Ectodermal cell (in vitro differentiated cells): ENCODE measurements at regions not wholly inside any gene's neighbourhood (a gene's known extent, or its start where the extent isn't known, plus 50 kb on each side); places are given as distances from the start of the nearest gene placed in this dataset.

ENCODE experiments used
- H3K27ac ChIP-seq: 2 replicates; pipeline ENCODE4 v1.7.0; 2013; ENCODE audit warnings: mild to moderate bottlenecking, low read depth, low read length; ENCODE audit not compliant: insufficient read depth, poor library complexity, severe bottlenecking
- H3K27me3 ChIP-seq: 2 replicates; pipeline ENCODE4 v1.7.0; 2013; ENCODE audit warnings: mild to moderate bottlenecking, low read length; ENCODE audit not compliant: insufficient read depth, control insufficient read depth, poor library complexity, severe bottlenecking
- H3K36me3 ChIP-seq: one replicate; pipeline ENCODE4 v1.7.0; 2013; ENCODE audit warnings: low read length; ENCODE audit not compliant: control insufficient read depth, insufficient read depth
- H3K4me1 ChIP-seq: one replicate; pipeline ENCODE4 v1.7.0; 2013; ENCODE audit warnings: low read length; ENCODE audit not compliant: control insufficient read depth, insufficient read depth
- H3K4me3 ChIP-seq: 2 replicates; pipeline ENCODE4 v1.7.0; 2013; ENCODE audit warnings: low read depth, low read length, control low read depth; ENCODE audit not compliant: insufficient read depth
- H3K9me3 ChIP-seq: 2 replicates; pipeline ENCODE4 v1.7.0; 2013; ENCODE audit warnings: mild to moderate bottlenecking, low read length, moderate library complexity; ENCODE audit not compliant: control insufficient read depth
- WGBS, 2 experiments: methylation state at CpG; one replicate each; pipeline ENCODE4 v1.1.7; 2013; ENCODE audit warnings: missing lambda C conversion rate in 2 of 2; 5-methylcytosine and 5-hydroxymethylcytosine counted together

DNA sequence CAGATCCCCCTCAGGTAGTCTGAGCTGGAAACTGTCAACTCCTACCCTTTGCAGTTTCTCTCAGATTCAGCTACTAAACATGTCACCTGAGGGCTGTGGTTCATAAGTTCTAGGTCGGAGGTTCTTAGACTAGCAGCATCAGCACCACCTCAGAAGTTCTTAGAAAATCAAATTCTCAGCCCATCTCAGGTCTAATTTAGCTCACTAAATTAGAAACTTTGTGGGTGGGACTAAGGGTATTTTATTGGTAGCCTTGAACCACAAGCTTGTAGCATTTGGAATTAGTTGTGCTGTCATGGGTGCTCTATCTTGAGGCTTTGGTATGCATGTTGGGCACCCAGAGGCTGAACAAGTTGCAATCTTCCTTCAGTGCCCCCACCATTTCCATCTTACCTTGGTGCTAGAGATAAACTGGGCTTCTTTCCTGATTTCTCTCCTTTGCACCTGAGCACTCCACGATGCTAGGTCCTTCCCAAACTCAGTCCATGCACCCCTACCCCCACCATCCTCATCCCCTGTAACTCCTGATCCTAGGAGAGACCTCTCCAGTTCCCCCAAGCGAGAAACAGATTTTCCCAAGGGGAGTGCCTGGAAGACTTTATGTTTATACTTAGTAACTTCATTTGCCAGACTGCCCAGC, 54.2 kb downstream of the S1PR1 start:
- Histone ChIP-seq H3K27ac (no peak overlapping the region), H3K4me3 (no peak overlapping the region), H3K9me3 (no peaks in the 10 kb centered on the region), H3K4me1 (no peaks in the 10 kb centered on the region), H3K36me3 (no peaks in the 10 kb centered on the region), H3K27me3 (no peaks in the 10 kb centered on the region)
- 85 to 90% methylated on average over 3 of the region's 3 CpGs for WGBS, 2 experiments

DNA sequence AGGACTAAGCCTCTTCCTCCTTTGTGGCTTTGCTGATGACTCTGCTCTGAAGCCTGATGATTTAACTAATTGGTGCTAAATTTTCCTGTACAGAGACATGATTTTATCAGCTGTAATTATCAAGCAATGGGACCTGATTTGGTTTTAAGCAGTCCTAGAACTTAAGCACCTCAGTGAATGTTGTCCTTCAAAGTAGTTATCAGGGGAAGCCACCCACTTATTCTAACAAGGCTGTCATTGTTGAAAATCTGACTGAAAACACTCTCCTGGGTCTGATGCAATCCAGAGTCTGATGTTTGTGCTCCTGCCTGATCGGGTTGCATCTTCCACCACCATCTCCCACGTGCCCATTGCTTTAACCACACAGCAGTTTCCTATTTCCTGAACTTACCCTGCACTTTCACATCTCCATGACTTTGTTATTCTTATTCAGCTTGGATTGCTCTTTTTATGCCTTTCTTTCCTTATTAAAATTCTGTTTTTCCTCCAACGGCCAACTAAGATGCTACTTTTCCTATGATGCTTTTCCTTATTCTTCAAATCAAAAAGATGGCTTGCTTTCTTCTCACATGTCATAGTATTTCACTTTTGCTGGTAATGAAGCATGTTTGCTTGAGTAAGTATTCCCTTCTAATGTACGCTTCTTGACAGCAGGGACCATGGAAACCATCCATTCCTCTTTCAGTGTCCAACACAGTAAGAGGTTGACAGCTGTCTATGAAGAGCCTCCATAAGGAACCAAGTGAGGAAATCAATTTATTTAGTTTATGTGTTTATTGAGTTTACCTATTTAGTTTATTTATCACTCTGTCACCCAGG, 55.0 kb downstream of the S1PR1 start:
- H3K4me1 ChIP-seq, result no peaks in the 10 kb centered on the region
- no peaks in the 10 kb centered on the region for H3K9me3 ChIP-seq
- WGBS, 2 experiments, result 77 to 80% methylated on average over 4 of the region's 4 CpGs
- no peak overlapping the region for H3K27ac ChIP-seq
- no peaks in the 10 kb centered on the region for H3K27me3 ChIP-seq
- no peaks in the 10 kb centered on the region for H3K36me3 ChIP-seq
- H3K4me3 ChIP-seq, result no peak overlapping the region

DNA sequence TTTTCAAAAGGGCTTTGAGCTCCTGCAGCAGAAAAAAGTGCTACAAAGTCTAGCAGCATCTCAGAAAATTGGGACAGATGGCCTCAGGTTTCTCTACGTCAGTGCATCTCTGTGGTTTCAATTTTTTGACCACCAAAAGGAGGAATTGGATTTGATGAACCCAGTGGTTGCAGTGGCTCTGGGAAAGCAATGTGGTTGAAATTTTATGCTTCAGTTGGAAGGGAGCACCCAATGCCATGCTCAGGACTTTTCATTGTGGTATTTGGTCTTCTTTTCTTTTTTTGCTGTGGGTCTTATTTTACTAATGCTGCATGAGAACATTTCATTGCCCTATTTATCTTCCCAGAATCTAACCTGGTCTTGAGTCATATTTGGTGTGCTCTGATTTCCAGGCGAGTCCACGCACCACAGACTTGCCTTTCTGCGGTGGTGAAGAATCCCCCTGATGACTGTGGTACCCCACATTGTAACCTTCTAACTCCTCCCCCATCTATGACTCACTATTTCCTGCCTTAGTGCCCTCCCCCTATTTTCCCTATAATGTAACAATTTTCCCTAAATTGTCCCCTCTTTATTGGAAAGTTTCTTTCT, 56.7 kb downstream of the S1PR1 start:
- Histone ChIP-seq H3K4me1 (no peaks in the 10 kb centered on the region), H3K4me3 (no peak overlapping the region), H3K27me3 (no peaks in the 10 kb centered on the region), H3K27ac (no peak overlapping the region), H3K36me3 (no peaks in the 10 kb centered on the region), H3K9me3 (no peaks in the 10 kb centered on the region)
- WGBS, 2 experiments, result 95% methylated on average over 4 of the region's 4 CpGs

DNA sequence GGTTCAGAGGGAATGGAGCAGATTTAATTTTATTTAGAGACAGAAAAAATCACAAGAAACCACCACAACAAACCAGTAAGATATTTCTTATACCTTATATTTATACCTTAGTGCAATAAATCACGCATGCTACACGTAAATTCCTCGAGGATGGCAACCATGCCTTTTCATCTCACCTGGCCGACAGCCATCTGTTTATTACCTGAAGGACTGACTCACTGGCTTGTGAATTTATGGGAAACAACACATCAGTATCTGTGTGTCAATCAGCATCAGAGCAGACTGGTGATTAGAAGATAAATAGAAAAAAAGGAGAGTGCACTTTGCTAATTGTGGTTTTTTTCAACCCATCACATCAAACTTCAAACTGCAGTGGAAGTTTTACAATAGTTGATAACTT, 58.4 kb downstream of the S1PR1 start:
- Histone ChIP-seq H3K36me3 (no peaks in the 10 kb centered on the region), H3K27ac (no peak overlapping the region), H3K9me3 (no peaks in the 10 kb centered on the region), H3K4me1 (no peaks in the 10 kb centered on the region), H3K27me3 (no peaks in the 10 kb centered on the region), H3K4me3 (no peak overlapping the region)
- 84 to 88% methylated on average over 4 of the region's 4 CpGs for WGBS, 2 experiments

DNA sequence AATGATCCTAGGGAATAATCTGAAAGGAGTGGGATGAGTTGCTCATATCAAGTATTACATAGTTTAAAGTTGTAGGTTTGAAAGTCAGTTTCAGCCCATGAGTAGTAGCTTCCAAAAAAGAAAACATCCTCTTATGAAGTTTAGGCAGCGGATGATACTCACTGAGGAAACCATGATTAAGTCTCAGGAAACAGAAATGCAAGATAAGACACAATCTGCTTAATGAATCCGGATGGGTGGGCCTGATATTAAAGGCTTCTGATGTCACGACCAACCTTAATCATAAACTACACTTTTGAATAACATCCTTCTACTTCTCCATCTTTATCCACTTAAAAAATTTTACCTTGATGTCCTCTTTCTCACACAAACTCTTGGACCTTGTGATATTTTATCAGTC, 61.8 kb downstream of the S1PR1 start:
- no peaks in the 10 kb centered on the region for H3K4me1 ChIP-seq
- WGBS, 2 experiments, result 89 to 96% methylated on average over 3 of the region's 3 CpGs

DNA sequence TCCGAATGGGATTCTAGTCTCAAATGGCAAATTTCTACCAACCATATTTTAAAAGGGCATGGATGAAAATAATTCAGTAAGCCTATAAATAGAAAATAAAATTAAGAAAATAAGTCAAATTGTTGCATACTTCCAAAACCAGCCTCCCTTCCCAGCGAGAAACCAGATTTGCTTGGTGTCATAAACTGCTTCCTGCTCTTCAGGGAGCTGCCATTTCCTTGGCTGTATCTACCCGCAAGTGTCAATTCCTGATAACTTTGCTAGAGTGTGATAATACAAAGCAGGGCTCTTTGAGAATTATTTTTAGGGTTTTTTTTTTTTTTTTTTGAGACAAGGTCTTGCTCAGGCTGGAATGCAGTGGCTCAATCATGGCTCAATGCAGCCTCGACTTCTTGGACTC, 62.3 kb downstream of the S1PR1 start:
- WGBS, 2 experiments, result 95 to 97% methylated on average over 3 to 4 of the region's 4 CpGs
- H3K4me3 ChIP-seq, result no peak overlapping the region
- H3K9me3 ChIP-seq, result no peaks in the 10 kb centered on the region
- no peaks in the 10 kb centered on the region for H3K4me1 ChIP-seq
- no peaks in the 10 kb centered on the region for H3K27me3 ChIP-seq
- no peaks in the 10 kb centered on the region for H3K36me3 ChIP-seq
- no peak overlapping the region for H3K27ac ChIP-seq

More for the DNA sequence above, 61.8 kb downstream of the S1PR1 start:
- Histone ChIP-seq H3K9me3 (no peaks in the 10 kb centered on the region), H3K27me3 (no peaks in the 10 kb centered on the region), H3K36me3 (no peaks in the 10 kb centered on the region), H3K27ac (no peak overlapping the region), H3K4me3 (no peak overlapping the region)

- Histone ChIP-seq H3K36me3 (no peaks in the 10 kb centered on the region), H3K4me1 (no peaks in the 10 kb centered on the region), H3K9me3 (no peaks in the 10 kb centered on the region), H3K27ac (no peak overlapping the region), H3K27me3 (no peaks in the 10 kb centered on the region), H3K4me3 (no peak overlapping the region)
- 72 to 93% methylated on average over 3 of the region's 3 CpGs for WGBS, 2 experiments
Measured at GRCh38 chr1:101299710-101300109, 62.9 kb downstream of the S1PR1 start.

DNA sequence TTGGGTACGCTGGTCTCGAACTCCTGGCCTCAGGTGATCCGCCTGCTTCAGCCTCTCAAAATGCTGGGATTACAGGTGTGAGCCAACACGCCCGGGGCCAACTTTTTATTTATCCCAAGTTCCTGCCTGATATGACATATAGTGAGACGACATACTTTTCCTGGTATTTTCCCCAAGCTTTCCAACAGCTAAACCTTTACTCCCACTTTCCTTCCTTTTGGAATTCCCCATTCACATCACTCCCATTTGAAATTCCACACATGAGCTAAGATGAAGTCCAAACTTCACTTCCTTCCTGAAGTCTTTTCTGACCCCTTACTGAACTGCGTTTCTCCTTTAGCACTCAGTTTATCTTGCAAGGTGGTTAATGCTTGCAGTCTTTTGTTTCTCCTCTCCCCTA, 64.1 kb downstream of the S1PR1 start:
- Histone ChIP-seq H3K4me1 (no peaks in the 10 kb centered on the region), H3K9me3 (no peaks in the 10 kb centered on the region), H3K4me3 (no peak overlapping the region), H3K27ac (no peak overlapping the region), H3K27me3 (no peaks in the 10 kb centered on the region), H3K36me3 (no peaks in the 10 kb centered on the region)
- WGBS, 2 experiments, result 92 to 94% methylated on average over 7 of the region's 7 CpGs

- H3K27ac ChIP-seq, result no peak overlapping the region
- no peaks in the 10 kb centered on the region for H3K4me1 ChIP-seq
- H3K36me3 ChIP-seq, result no peaks in the 10 kb centered on the region
- no peak overlapping the region for H3K4me3 ChIP-seq
- 86 to 93% methylated on average over 6 of the region's 6 CpGs for WGBS, 2 experiments
- no peaks in the 10 kb centered on the region for H3K27me3 ChIP-seq
- H3K9me3 ChIP-seq, result no peaks in the 10 kb centered on the region
Measured at GRCh38 chr1:101301446-101302057, 64.7 kb downstream of the S1PR1 start.
